Uterus (tissue), 2 donors: ENCODE measurements at regions not wholly inside any gene's neighbourhood (a gene's known extent, or its start where the extent isn't known, plus 50 kb on each side); places are given as distances from the start of the nearest gene placed in this dataset.

Experiments used
- POLR2A ChIP-seq, 2 donors: fragments of 450-650 bp; IDR thresholded peaks; one replicate each; pipeline ENCODE4 v1.6.1; 2016; ENCODE audit warnings: antibody characterized with exemption in 2 of 2, mild to moderate bottlenecking in 1 of 2, moderate library complexity in 1 of 2
- TF ChIP-seq, protein P1 (sequence below), 4 experiments: fragments of 200-600 bp in 2 of 4; fragments of 450-650 bp in 2 of 4; sonication (generic) in 2 of 4; IDR thresholded peaks; one replicate each; pipeline ENCODE4 v1.5.1; 2016 to 2019; ENCODE audit warnings: antibody characterized with exemption in 4 of 4, mild to moderate bottlenecking in 2 of 4, moderate library complexity in 1 of 4

DNA sequence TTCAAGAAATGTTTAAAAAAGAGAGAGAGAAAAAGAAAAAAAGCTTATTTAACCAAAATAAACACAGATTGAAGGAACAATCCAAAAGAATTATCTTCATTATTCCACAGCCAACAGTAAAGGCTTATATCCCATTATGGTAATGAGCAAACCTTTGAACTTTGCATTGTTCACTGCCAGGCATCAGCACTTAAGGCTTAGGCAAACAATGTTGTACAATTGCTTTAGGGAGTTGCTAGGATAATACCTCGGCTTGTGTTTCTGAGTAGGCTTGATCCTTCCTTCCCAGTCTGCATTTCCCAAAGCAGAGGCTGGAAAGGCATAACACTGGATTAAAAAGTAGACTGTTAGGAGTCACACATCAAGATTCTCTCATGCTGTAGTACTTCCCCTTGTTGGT lies 352.7 kb upstream of the IGFBP7 start:
- TF ChIP-seq, protein P1, sequence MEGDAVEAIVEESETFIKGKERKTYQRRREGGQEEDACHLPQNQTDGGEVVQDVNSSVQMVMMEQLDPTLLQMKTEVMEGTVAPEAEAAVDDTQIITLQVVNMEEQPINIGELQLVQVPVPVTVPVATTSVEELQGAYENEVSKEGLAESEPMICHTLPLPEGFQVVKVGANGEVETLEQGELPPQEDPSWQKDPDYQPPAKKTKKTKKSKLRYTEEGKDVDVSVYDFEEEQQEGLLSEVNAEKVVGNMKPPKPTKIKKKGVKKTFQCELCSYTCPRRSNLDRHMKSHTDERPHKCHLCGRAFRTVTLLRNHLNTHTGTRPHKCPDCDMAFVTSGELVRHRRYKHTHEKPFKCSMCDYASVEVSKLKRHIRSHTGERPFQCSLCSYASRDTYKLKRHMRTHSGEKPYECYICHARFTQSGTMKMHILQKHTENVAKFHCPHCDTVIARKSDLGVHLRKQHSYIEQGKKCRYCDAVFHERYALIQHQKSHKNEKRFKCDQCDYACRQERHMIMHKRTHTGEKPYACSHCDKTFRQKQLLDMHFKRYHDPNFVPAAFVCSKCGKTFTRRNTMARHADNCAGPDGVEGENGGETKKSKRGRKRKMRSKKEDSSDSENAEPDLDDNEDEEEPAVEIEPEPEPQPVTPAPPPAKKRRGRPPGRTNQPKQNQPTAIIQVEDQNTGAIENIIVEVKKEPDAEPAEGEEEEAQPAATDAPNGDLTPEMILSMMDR (IDR thresholded peaks at IDR 0.05): no peak
- TF ChIP-seq POLR2A (IDR thresholded peaks at IDR 0.05): no peak
